ENCODE measurements at regions not wholly inside any gene's neighbourhood (a gene's known extent, or its start where the extent isn't known, plus 50 kb on each side); places are given as distances from the start of the nearest gene placed in this dataset.

DNA sequence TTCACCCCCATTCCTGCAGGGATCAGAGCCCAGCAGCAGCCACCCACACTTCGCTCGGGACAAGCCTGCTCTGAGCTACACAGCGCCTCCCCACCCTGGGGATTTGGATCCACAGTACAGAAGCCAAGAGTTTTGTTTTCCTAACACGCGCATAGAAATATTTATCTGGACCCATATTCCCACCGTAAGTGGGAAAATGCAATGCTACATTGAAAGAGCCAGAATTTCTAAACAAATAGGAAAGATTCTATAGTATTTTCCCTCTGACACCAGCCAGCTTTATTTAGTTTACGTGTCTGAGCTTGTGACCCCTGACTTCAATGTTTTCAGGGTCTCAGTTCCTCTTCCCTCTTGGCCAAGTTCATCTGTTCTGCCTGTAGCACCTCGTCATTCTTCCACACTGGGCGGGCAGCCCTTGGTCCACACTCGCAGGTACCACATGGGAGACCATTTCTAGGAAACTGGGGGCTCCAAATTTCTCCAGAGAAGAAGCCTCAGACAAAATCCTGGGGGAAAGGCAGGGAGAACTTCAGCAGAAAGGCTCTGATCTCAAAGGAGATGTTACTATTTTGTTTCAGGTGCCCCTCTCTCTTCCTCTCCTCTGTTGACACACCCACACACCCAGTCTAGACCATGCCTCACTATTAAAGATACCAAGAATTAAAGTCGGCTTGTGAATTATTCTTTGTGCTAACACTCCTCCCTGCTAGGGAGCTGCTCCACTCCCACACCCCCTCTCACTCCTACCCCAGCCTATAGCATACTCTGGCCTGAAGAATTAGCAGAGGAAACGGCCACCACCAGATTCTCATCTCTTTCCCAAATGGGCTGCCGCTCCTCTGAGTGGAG lies 116.0 kb upstream of the PCGF5 start:
- TF ChIP-seq POLR2A (IDR thresholded peaks at IDR 0.05): no peak
- TF ChIP-seq, protein P1, sequence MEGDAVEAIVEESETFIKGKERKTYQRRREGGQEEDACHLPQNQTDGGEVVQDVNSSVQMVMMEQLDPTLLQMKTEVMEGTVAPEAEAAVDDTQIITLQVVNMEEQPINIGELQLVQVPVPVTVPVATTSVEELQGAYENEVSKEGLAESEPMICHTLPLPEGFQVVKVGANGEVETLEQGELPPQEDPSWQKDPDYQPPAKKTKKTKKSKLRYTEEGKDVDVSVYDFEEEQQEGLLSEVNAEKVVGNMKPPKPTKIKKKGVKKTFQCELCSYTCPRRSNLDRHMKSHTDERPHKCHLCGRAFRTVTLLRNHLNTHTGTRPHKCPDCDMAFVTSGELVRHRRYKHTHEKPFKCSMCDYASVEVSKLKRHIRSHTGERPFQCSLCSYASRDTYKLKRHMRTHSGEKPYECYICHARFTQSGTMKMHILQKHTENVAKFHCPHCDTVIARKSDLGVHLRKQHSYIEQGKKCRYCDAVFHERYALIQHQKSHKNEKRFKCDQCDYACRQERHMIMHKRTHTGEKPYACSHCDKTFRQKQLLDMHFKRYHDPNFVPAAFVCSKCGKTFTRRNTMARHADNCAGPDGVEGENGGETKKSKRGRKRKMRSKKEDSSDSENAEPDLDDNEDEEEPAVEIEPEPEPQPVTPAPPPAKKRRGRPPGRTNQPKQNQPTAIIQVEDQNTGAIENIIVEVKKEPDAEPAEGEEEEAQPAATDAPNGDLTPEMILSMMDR (IDR thresholded peaks at IDR 0.05): no peak
- TF ChIP-seq POLR2AphosphoS5 (IDR thresholded peaks at IDR 0.05): no peak
- TF ChIP-seq EP300 (IDR thresholded peaks at IDR 0.05): no peak

Data from suprapubic skin (tissue), 4 donors.